DMS79 (cell line): ENCODE measurements at regions not wholly inside any gene's neighbourhood (a gene's known extent, or its start where the extent isn't known, plus 50 kb on each side); places are given as distances from the start of the nearest gene placed in this dataset.

Experiments used
- DNase-seq: peaks from one replicate; lab custom pipeline; 2025; lab: John Stamatoyannopoulos, UW

DNA sequence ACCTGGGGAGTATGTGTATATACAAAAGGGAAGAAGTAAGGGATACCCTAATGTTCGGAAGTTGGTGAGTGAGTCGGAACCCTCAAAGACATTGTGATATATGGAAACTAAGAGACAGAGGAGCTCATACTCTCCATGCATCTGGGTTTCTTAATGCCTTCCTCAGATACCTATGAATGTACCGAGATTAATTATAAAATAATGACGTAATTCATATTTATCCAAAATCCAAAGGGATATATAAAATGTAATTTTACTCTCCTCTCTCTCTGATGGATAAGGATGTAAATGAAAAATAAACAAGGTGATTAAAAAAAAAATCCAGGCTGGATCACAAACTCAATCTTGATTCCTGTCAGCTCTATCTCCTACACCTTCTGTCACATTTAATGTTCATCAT lies 275.9 kb upstream of the FAM241A start:
- no peak for DNase-seq

DNA sequence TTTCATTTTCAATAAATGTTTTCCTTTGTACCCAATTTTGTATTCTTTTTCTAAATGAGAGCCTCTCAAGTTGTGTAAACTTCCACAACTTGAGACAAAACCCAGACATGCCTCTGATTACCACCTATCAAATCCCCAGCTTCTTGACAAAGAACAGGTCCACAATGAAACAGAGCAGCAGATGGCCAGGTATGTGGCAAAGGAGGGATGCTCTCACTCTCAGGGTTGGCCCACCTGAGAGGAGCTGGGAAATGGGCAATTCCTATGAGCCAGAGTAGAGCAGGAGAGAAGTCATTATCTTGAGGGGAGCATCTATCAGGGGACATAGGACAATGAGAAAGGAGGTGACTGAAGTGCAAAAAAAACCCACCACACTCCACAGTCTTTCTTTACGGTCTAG lies 273.5 kb upstream of the FAM241A start:
- DNase-seq, result no peak

DNA sequence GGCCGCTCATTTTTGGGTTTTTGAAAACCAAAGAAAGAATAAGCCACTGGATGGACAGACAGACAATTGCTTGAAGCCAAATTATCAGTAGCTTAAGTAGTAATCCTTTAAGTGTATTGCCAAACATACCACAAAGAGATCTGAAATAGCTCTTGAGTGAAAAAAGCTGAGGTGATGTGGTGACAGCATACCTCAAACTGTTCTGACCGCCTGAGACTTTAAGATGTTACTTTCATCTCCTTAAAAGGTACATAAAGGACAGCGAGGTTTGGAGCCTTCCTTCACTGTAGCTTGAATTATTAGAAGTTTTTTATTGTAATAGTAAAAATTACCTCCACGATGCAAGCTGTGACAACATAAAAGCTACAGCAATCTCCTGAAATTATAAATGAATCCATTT lies 271.5 kb upstream of the FAM241A start:
- no peak for DNase-seq

DNA sequence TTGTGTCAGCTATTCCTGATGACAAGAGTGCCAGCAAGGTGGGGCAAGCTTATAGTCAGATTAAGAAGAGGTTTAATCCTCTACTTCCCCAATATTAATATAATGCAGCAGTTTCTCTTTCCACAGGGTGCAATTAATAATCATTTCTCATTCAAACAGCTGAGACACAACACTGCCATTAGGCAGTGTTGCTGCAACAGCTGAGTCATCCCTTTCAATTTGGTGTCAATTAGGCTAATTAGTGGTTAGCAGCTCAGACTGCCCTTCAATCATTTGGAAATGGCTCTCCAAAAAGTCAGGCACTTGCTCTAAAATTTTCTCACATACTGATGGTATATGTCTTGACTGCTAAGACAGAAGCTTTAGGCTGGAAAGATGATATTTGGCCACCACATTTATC lies 265.7 kb upstream of the FAM241A start:
- DNase-seq, result no peak

DNA sequence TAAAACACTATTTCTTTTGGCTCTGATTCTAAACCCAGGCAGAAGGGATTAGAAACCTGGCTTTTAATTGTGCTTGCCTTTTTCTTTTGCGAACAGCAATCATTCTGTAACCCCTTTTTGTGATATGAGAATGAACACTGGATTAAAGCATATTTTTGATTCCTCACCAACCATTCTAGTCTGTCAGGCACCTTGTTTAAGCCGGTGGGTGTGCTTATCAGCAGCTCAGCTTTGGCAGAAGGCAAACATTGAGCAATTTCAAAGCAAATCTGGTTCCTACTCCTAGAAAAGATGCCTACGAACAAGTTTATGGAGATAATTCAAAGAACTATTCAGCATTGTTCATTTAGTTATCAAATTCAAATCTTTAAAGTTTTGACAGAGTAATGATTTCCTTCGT lies 265.1 kb upstream of the FAM241A start:
- no peak for DNase-seq

DNA sequence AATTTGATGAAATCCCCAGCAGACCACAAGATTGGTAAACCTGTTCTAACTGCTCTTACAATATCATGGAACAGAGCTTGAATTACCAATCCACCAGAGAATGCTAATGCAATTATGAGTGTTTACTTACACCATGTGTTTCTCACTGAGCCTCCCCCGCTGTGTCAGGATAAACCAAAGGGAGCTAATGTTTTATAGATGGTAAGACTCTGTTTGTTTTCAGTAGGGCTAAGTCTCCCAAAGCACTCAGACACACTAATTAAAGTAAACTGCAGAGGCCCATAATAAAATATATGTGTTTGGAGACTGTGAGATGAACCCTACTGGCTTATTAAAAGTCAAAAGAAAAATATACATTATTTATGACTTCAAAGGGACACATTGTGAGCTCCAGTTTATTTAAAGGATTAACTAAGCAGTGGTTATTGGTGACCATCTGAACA lies 261.7 kb upstream of the FAM241A start:
- no peak for DNase-seq

DNA sequence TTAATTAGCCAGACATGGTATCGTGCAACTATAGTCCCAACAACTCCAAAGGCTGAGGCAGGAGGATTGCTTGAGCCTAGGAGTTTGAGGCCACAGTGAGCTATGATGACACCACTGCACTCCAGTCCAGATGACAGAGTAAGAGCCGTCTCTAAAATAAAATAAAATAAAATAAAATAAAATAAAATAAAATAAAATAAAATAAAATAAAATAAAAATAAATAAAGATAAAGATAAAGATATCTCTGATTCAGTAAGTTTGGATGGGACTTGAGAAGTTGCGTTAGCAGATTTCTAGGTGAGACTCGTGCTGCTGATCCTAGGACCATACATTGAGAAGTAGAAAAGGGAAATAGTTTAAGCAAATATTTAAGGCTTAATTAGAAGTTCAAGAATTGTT lies 254.8 kb upstream of the FAM241A start:
- no peak for DNase-seq

DNA sequence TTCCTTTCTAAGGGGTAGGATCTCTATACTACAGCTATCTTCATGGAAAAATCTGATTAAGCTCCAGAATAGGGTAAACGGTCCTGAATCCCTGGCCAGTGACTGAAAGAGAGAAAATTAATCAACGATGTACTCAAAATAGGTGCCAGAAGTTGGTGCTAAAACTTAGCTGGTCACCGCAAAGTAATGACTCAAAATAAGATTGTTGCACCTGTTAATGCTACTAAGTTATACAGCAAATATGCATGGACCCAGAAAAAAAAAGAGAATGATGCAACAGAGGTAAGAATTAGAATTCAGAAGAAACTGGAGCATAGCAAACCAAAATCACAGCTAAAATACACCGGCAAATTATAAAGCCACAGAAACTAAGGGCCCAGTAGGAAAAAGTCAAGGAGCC lies 239.7 kb upstream of the FAM241A start:
- DNase-seq, result no peak

DNA sequence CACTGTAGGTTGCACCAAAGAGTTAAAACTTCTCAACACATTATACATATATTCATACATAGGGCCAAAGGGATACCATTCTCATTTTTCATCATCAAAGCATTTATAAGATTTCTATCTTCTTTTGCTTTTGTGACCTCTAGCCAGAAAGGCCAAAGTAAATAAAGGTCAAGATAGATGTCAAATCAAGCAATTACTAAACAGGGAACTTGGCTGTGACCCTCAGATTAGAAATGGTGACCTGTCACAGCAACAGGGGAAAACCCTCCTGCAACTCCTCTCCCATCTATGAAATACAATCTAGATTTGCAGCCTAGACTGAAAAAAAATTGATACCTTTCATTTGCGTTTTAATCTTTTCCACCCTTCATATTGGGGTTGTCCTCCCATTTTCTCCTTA lies 225.6 kb upstream of the FAM241A start:
- no peak for DNase-seq

DNA sequence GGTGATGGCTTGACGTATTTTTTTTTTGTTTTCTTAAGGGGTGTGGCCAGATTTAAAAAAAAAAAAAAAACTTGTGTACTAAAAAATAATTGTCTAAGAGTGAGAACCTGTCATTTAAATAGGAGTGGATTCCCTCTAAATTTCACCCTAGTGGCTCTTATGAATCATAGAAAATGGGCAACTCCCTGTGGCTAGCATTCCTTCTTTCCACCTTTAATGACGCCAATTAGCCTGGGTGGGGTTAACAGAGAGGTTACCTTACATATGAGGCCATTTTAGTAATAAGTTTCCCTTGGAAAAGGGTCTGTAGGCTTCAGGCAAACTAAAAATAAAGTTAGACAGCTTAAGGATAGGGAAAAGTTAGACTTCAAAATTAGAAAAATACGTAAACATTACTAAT lies 223.5 kb upstream of the FAM241A start:
- DNase-seq, result no peak

DNA sequence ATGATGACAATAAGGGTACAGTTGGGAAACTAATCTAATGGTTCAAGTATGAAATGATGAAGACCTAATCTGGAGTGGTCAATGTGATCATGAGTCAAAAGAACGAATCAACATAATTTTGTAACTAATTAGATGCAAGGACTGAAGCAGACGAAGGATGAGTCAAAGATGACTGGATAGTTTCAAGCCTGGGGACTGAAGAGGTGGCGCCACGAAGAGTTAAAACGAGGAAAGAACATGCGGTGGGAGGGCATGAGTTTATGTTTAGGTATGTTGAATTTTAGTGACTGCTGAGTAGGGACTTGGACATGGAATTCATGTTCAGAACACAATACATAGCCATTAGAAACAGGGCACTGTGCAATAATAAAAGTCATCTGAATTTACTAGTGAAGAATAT lies 221.5 kb upstream of the FAM241A start:
- DNase-seq, result no peak

DNA sequence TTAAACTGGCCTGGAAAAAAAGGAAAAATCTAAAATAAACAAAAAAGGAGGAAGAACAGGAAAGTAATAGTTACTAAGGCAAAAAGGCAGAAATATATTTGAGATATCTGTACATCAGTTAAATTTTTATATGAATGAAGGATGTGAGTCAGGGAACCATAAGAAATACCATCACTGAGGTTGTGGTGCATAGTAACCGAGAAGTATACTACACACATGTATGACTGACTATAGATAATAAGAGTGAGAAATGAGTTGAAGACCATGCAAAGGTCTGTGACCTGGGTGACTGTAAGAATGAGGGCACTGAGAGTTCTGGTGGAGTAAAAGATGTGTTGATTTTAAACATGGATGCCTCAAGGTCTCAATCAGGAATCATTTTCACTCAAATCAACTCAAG lies 220.6 kb upstream of the FAM241A start:
- no peak for DNase-seq

DNA sequence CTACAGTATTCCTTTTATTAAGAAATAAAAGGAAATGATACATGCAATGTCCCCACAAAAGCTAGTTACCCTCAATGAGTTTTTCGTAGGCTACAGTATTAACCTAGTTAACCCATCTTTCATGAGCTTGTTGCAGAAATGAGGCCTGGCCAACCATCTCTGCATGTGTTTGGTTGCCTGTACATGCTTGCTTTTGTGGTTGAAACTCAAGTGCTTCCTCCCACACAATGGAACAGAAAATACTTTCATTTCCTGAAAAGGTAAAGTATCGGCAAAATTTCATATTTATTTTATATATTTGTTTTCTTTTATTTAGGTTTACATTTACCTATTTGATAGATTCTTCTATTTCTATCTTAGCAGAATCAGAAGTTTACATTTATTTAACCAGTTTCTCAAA lies 214.6 kb upstream of the FAM241A start:
- DNase-seq, result no peak

DNA sequence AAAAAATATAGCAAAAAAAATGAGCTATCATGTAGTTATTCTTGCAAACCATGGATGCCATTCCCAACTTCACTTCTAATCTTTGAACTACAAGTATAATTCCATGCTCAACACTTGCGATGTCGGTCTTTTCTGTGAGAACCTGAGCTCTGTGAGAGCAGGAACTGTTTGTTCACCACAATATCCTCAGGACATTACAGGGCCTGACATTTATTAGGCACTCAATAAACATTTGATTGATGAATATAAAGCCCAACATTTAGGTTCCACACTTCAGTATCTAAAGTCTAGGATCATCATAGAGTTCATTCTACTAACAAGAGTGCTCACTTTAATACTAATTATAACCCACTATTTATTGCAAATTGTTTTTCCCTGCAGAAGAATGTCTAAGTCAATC lies 211.6 kb upstream of the FAM241A start:
- DNase-seq, result no peak

DNA sequence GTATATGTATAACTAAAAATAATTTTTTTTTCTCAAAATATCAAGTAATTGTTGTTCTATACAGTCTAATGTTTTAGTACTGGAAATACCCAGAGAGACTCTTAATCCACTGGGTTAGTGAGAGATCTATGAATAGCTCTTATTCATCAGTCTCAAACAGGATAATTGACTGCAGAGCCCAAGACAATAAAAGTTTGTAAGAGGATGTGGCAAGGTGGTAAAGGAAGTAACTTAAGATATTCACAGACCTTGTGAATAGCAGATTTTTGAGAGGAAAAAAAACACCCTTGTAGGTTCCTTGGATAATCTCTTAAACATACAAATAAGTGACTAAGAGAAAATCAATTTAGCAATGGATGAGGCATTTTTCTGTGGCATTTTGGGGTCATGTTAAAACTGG lies 210.9 kb upstream of the FAM241A start:
- DNase-seq, result no peak

DNA sequence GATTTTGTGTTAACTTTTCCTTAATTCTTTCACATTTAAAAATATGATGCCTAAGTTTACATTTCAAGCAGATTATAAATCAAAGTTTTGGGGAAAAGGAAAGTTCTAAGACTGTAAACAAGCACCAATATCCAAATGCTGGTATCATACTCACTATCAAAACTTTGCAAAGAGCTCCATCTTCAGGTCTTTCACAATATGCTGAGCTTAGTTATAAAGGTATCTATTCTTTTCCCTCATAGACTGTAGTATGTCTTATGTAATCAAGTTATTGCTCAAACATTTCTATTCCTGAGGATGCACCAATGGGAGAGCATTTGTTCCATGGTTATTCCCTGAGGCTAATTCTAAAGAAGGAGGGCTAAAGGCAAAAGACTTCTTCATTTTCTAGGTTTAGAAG lies 207.9 kb upstream of the FAM241A start:
- no peak for DNase-seq

DNA sequence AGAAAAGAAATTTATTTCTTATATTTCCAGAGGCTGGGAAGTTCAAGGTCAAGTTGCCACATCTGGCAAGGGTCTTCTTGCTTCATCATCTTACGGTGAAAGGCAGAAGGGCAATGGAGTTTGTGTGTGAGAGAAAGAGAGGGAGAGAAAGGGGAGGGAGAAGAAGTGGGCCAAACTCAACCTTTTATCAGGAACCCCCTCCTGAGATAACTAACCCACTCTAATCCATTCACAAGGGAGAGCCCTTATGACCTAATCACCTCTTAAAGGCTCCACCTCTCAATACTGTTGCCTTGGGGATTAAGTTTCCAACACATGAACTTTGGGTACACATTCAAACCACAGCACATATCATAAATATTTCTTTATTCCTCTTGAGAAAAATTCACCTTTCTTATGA lies 203.3 kb upstream of the FAM241A start:
- no peak for DNase-seq

DNA sequence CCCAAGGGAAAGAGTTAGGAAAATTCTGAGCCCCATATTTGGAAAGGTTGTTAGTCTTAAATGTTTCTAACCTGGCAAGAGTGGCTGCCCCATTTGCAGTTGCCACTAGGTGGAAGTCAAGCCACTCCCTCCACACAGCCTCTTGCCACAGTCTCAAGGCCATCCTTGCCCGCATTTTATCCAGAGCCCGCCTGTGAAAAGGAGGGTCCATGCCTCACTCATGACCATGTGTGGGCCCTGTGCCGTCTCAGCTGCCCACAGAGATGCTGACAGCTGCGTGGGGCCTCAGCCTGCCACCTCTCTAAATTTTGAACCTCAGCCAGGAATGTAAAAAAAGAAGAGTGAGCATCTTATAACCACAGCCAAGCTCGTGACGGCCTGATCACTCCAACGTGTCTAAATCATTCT lies 201.5 kb upstream of the FAM241A start:
- DNase-seq, result no peak

DNA sequence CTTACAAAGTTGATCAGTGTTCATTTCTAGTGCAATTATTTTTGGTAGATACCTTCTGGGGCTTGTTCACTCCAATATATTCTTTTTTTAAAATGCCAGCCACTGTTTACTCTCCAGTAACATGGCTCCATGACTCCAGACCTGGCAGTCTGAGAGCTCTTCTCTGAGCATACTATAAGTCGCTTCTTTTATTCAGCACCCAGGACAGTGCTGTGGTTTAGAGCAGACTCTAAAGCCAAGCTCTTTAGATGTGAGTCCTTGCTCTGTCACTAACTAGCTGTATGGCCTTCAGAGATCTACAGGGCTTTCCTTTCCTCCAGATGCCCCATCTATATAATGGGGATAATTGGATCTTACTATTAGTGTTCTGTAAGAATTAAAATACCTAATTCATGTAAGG lies 200.2 kb upstream of the FAM241A start:
- DNase-seq, result no peak

DNA sequence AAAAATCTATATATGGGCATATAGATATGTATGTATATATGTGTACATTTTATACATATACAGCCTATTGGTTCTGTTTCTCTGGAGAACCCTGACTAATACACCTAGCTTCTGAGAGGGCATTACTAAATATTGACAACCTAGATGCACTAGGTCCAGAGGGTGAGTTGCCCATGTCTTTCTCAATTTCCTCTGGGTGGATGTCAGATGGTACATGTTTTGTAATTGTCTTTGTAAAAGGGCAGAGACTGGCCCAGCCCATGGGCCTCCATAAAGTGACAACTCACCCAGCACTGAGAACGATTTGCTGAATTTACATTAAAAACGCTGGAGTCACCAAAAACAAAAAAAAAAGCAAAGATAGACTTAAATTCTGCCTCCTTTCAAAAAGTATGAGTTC lies 198.5 kb upstream of the FAM241A start:
- DNase-seq, result no peak

DNA sequence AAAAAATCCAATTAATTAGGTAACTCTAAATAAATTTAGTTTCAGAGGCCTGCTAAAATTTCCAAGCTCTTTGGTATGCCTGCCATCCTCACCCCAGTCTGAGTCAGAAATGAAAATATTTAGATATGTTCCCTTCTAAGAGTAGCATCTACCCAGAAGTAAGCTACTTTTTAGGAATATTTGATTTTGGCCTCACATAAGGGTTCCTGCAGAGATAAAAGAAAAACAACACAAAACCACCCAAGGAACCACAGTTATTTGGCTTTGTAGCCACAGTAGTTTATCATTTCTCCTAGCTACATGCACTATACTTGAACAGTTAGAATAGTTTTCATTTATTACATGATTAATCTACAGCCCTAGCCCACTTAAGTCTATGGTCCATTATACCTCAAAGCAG lies 192.6 kb upstream of the FAM241A start:
- no peak for DNase-seq

DNA sequence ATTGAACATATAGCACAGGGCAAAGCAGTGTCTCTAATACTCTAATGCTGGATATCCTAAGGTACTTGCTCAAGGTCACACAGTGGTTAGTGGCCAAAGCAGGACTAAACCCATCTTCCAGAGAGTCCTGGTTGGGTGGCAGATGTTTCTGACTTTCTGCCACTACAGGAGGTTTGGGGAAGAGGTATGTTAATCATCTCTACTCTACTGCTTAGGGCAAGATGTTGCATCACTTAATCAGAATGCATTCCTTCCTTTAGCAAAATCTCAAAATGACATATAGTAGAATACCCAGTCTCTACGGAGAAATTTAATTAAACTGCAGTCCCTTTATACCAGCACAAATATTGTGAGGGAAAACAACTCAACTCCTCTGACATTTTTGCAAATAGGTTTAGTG lies 190.7 kb upstream of the FAM241A start:
- no peak for DNase-seq

DNA sequence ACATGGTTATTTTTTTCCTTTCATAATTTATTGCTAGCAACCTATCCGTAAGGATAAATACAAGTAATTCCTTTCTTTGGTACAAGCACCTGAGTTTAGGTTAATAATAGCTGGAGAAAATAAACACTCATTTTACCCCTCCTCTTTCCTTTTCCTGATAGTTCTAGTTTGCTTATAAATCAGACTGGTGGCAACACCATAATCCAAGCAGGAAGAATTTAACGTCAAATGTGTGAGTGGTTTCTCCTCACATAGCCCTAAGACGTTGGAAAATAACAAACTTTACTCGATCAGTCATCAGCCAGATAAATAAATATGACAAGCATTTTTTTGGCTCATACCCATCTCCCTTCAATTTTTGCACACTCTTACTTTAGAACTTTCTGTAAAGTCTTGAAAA lies 190.3 kb upstream of the FAM241A start:
- DNase-seq, result no peak

DNA sequence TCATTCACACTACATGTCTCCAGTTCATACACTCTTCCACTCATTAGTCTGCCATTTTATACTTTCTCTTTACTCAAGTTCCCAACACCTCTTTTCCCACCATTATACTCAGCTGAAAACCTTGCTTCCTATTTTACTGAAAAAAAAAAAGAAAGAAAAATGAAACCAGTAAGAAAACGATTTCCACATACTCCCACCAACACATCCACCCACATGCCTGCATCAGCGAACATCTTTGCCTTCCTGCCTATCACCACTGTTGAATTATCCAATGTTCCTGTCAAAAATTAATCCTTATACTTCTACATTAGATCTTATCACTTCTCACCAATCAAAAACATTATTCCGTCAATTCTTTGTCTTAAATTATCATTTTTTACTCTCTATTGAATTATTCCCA lies 188.1 kb upstream of the FAM241A start:
- DNase-seq, result no peak

DNA sequence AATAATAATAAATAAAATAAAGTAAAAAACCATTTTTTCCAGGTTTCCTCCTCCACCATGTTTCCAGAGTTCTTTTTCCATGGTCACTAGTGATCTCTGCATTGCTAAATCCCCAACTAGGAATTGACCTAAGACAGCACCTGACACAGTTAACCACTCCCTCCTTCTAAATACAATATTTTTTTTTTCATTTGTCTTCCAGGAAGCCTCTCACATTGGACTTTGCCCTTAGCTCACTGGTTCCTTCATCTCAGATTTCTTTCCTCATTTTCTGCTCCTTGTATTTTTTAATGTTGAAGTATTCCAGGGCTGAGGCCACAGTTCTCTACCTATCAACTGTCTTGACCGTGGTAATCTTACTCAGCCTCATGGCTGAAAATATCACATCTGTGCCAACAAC lies 187.3 kb upstream of the FAM241A start:
- no peak for DNase-seq
